ENCODE measurements at regions not wholly inside any gene's neighbourhood (a gene's known extent, or its start where the extent isn't known, plus 50 kb on each side); places are given as distances from the start of the nearest gene placed in this dataset.

- H3K79me2 ChIP-seq (ENCODE audit: control insufficient read depth, insufficient read depth, low read length) = no peaks in the 10 kb centered on the region
- ATAC-seq = no peak
- H3K27me3 ChIP-seq (replicated peaks in 1 of 2; ENCODE audit: control insufficient read depth in 2 of 2, insufficient read depth in 2 of 2, low read length in 1 of 2) = no peaks in the 10 kb centered on the region; a peak in 1 of 4 replicates
- no peaks in the 10 kb centered on the region for H4K20me1 ChIP-seq (ENCODE audit: control insufficient read depth, insufficient read depth)
- ChIA-PET POLR2A (no interaction called here), CTCF (no interaction called here), RAD21 (ENCODE audit: unreplicated experiment) (no interaction called here), SMC1A (ENCODE audit: uncharacterized antibody, unreplicated experiment) (no interaction called here)
- in situ Hi-C loops (cut with MboI) (no loop called here), intact Hi-C loops (cut with micrococcal nuclease; ENCODE audit: unreplicated experiment) (no loop called here)
- BruUV-seq (replicated peaks) = no TSS peak
- WGBS (ENCODE audit: insufficient coverage, insufficient replicate concordance, low lambda C conversion rate, missing lambda C conversion rate) = 29% methylated on average over 7 of the region's 7 CpGs
- DNase-seq (ENCODE audit: low read depth, low spot score) = no peak
- no peaks in the 10 kb centered on the region for H3K36me3 ChIP-seq (ENCODE audit: control insufficient read depth in 2 of 2, insufficient read depth in 2 of 2, low read length in 1 of 2)
- FAIRE-seq = no peak
- no peak overlapping the region for H3K4me2 ChIP-seq (ENCODE audit: control insufficient read depth, insufficient read depth)
- no peak overlapping the region for H2AFZ ChIP-seq (ENCODE audit: control insufficient read depth, low read depth, low read length)
- H3K27ac ChIP-seq (ENCODE audit: control insufficient read depth, insufficient read depth) = no peak overlapping the region
- no peaks in the 10 kb centered on the region for H3K4me1 ChIP-seq (ENCODE audit: control insufficient read depth, insufficient read depth, low read length)
- no peaks in the 10 kb centered on the region for H3K9me3 ChIP-seq (replicated peaks; ENCODE audit: control insufficient read depth, insufficient read depth, low read length)
- TF ChIP-seq E2F4 (IDR thresholded peaks at IDR 0.05; ENCODE audit: low read depth, low read length) (no peak), BMI1 (IDR thresholded peaks at IDR 0.05; ENCODE audit: borderline replicate concordance) (no peak), JUNB (IDR thresholded peaks at IDR 0.05) (no peak), CREB1 (IDR thresholded peaks at IDR 0.05; ENCODE audit: low read depth) (no peak), RAD21 (IDR thresholded peaks at IDR 0.05; ENCODE audit: insufficient read depth, low read depth, low read length) (no peak), CEBPB (IDR thresholded peaks at IDR 0.05; ENCODE audit: borderline replicate concordance in 1 of 2, low read depth in 2 of 2, low read length in 2 of 2) (no peak)
- TF ChIP-seq, protein P1, sequence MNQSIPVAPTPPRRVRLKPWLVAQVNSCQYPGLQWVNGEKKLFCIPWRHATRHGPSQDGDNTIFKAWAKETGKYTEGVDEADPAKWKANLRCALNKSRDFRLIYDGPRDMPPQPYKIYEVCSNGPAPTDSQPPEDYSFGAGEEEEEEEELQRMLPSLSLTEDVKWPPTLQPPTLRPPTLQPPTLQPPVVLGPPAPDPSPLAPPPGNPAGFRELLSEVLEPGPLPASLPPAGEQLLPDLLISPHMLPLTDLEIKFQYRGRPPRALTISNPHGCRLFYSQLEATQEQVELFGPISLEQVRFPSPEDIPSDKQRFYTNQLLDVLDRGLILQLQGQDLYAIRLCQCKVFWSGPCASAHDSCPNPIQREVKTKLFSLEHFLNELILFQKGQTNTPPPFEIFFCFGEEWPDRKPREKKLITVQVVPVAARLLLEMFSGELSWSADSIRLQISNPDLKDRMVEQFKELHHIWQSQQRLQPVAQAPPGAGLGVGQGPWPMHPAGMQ (IDR thresholded peaks at IDR 0.05; ENCODE audit: borderline replicate concordance) = no peak
- no peak overlapping the region for H3K4me3 ChIP-seq
- H3K9ac ChIP-seq (ENCODE audit: control insufficient read depth, insufficient read depth, low read length) = no peak overlapping the region
Observed at GRCh38 chr10:42960491-42960990, 116.3 kb upstream of the RET start.

All from GM12878 (cell line).